ENCODE measurements at regions not wholly inside any gene's neighbourhood (a gene's known extent, or its start where the extent isn't known, plus 50 kb on each side); places are given as distances from the start of the nearest gene placed in this dataset.

DNA sequence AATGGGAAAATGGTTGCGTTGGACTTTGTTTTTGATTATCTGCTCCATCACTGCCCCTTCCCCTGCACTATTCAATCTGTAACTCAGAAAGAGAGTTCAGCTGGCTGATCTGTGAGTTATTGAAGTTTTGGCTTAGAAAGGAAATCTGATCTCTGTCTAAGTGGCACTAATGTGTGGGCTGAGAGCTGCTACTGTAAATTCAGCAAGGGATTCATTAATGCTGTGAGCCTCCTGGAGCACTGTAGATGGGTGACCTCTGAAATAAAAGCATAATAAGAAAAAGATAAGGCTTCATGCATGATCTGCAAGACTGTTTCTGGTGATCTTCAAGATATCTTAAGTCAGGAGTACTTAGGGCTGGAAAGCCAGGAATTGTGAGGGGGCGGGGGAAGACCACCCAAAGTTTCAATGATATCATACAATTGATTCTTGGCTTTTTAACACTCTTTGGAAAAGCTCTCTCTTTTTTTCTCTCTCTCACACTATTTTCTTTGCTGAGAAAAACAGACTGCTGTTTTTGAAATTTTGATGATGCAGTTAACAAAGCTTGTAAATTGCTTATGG is 101.1 kb downstream of the C12orf75 start:
- DNase-seq (ENCODE audit: low spot score): no peak
- TF ChIP-seq, protein P1, sequence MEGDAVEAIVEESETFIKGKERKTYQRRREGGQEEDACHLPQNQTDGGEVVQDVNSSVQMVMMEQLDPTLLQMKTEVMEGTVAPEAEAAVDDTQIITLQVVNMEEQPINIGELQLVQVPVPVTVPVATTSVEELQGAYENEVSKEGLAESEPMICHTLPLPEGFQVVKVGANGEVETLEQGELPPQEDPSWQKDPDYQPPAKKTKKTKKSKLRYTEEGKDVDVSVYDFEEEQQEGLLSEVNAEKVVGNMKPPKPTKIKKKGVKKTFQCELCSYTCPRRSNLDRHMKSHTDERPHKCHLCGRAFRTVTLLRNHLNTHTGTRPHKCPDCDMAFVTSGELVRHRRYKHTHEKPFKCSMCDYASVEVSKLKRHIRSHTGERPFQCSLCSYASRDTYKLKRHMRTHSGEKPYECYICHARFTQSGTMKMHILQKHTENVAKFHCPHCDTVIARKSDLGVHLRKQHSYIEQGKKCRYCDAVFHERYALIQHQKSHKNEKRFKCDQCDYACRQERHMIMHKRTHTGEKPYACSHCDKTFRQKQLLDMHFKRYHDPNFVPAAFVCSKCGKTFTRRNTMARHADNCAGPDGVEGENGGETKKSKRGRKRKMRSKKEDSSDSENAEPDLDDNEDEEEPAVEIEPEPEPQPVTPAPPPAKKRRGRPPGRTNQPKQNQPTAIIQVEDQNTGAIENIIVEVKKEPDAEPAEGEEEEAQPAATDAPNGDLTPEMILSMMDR (IDR thresholded peaks at IDR 0.05; ENCODE audit: extremely low read depth, missing control alignments): no peak

DNA sequence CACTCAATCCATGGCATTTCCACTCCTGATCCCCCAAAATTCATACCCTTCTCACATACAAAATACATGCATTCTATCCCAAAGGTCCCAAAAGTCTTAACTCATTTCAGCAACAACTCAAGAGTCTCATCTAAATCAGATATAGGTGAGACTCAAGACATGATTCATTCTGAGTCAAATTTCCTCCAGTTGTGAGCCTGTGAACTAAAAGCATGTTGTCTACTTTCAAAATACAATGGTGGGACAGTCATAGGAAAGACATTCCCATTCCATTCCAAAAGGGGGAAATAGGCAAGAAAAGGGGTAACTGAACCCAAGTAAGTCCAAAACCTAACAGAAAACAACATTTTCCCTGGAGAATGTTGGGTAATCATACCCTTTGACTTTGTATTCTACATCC is 103.3 kb downstream of the C12orf75 start:
- TF ChIP-seq, protein P1 (IDR thresholded peaks at IDR 0.05; ENCODE audit: extremely low read depth, missing control alignments): no peak
- no peak for DNase-seq (ENCODE audit: low spot score)

DNA sequence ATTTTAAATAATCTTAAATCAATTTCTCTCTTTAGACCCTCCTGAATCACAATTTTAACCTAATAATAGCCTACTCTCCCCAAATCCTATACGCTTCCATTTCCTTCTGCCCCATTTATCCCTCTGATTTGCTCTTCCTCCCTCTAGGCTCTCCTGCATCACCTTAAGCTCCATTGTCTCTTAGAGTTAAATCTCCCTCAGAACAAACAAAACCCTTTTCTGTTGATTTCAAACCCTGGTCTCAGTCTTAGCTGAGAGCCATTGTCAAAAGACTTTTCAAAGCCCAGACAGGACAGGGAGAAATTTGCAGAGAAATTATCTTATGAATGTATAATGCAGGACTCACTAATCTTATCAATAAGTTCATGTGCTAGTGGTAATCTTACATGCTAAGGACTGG is 106.1 kb downstream of the C12orf75 start:
- TF ChIP-seq, protein P1 (IDR thresholded peaks at IDR 0.05; ENCODE audit: extremely low read depth, missing control alignments): no peak
- no peak for DNase-seq (ENCODE audit: low spot score)

DNA sequence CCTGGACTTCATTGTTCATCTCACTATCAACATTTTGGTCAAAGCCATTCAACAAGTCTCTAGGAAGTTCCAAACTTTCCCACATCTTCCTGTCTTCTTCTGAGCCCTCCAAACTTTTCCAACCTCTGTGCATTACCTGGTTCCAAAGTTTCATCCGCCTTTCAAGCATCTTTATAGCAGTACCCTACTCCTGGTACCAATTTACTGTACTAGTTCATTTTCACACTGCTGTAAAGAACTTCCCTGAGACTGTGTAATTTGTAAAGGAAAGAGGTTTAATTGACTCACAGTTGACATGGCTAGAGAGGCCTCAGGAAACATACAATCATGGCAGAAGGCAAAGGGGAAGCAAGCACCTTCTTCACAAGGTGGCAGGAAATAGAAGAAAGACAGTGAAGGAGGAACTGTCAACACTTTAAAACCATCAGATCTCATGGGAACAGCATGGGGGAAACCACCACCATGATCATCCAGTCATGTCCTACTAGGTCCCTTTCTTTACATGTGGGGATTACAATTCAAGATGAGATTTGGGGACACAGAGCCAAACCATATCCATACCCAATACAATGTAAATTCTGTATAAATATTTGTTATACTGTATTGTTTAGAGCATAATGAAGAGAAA is 109.7 kb downstream of the C12orf75 start:
- no peak for DNase-seq (ENCODE audit: low spot score)
- TF ChIP-seq, protein P1 (IDR thresholded peaks at IDR 0.05; ENCODE audit: extremely low read depth, missing control alignments): no peak

DNA sequence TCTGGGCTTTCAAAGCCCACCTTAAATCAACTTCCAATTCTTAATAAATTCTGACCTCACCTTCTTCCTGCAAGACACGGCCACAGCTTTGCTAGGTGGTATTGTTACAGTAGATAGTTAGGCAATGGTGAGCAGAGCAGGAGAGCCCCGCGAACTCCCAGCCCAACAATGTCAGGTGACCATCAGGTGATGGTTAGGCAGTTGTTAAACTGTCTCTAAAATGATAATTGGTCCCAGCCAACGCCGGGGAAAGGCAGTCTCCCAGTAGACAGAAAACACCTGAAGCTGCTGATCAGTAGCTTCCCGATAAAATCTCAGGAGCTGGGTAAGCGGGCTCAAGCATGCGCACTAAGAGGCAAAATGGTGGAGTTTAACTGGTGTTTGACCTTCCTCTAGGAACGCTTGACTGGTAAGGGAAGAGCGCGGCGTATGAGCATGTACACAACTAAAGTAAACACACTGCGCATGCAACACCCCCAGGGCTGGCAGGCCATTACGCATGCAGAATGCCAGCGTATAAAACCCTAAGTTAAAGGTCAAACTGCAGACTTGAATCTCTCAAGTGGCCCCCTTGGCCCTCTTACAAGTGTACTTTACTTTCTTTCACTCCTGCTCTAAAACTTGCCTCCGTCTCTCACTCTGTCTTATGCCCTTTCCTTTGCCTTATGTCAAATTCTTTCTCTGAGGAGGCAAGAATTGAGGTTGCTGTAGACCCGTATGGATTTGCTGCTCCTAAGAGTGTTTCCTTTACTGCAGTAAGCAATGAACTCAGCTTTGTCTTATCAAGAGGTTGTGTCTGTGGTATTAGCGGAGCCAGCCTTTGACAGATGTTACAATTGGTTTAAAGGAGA is 113.5 kb downstream of the C12orf75 start:
- DNase-seq (ENCODE audit: low spot score): no peak
- TF ChIP-seq, protein P1 (IDR thresholded peaks at IDR 0.05; ENCODE audit: extremely low read depth, missing control alignments): no peak

DNA sequence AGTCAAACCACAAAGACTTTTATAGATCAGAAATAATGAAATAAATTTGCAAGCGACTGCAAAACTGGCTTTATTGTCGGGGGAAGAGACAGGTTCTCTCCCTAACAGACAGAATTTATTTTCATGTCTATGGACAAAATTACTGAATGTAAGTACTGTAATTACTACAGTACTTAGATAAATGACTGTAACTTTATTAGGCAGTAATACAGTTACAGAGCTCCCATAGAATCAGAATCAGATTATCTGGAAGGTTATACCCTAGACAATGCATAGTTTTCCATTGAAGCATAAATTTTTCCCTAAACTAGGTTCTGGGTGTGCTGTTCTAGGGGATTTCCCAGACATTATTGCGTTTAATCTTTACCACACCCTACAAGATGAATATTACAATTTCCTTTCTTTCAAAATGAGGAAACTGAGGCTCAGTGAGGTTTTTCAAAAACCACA is 114.2 kb downstream of the C12orf75 start:
- no peak for DNase-seq (ENCODE audit: low spot score)
- TF ChIP-seq, protein P1 (IDR thresholded peaks at IDR 0.05; ENCODE audit: extremely low read depth, missing control alignments): no peak

DNA sequence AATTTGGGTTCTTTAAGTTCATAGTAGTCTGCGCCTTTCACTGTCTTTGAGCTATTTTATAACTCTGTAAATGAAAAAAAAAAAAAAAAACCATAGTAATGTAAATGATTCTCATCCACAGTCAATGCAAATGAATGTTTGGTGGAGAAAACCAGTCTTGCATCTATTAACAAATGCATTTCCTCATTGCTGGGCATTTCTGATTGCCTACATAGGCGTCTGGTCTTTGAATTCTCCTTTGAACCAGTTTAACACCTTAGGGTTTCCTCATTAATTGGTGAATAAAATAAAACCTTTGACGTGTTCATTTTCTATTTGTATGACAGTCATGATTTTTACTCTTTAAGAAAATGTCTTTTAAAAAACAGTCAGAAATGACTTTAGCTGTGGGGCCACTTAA is 114.8 kb downstream of the C12orf75 start:
- no peak for DNase-seq (ENCODE audit: low spot score)
- TF ChIP-seq, protein P1 (IDR thresholded peaks at IDR 0.05; ENCODE audit: extremely low read depth, missing control alignments): no peak

Measured in GM20000 (cell line).